ENCODE measurements at regions not wholly inside any gene's neighbourhood (a gene's known extent, or its start where the extent isn't known, plus 50 kb on each side); places are given as distances from the start of the nearest gene placed in this dataset.

DNA sequence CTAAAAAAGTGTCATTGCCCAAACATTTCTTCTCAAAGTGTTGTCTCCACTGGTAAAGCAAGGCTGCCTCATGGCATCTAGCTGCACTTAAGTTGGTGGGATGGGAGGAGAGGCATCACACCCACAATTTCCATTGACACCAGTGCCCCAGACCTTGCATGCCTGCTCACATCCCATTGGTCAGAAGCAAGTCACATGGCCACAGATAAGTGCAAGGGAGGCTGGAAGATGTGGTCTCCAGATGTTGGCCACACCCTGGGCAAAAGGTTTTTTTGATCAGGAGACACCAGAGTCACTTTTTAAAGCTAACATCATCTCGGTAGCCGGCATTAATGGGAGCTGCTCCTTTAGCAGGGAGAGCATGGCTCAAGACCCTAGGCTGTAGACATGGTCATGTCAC is 157.1 kb upstream of the CST7 start:
- no peaks in the 10 kb centered on the region for H3K27me3 ChIP-seq
- H3K4me3 ChIP-seq, result no peak overlapping the region
- TF ChIP-seq, protein P1, sequence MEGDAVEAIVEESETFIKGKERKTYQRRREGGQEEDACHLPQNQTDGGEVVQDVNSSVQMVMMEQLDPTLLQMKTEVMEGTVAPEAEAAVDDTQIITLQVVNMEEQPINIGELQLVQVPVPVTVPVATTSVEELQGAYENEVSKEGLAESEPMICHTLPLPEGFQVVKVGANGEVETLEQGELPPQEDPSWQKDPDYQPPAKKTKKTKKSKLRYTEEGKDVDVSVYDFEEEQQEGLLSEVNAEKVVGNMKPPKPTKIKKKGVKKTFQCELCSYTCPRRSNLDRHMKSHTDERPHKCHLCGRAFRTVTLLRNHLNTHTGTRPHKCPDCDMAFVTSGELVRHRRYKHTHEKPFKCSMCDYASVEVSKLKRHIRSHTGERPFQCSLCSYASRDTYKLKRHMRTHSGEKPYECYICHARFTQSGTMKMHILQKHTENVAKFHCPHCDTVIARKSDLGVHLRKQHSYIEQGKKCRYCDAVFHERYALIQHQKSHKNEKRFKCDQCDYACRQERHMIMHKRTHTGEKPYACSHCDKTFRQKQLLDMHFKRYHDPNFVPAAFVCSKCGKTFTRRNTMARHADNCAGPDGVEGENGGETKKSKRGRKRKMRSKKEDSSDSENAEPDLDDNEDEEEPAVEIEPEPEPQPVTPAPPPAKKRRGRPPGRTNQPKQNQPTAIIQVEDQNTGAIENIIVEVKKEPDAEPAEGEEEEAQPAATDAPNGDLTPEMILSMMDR (IDR thresholded peaks at IDR 0.05), result no peak
- H3K27ac ChIP-seq, result no peak overlapping the region
- H3K9me3 ChIP-seq, result no peaks in the 10 kb centered on the region
- no peak for DNase-seq (ENCODE audit: low spot score)
- H3K4me1 ChIP-seq, result no peaks in the 10 kb centered on the region
- H3K36me3 ChIP-seq, result no peaks in the 10 kb centered on the region

DNA sequence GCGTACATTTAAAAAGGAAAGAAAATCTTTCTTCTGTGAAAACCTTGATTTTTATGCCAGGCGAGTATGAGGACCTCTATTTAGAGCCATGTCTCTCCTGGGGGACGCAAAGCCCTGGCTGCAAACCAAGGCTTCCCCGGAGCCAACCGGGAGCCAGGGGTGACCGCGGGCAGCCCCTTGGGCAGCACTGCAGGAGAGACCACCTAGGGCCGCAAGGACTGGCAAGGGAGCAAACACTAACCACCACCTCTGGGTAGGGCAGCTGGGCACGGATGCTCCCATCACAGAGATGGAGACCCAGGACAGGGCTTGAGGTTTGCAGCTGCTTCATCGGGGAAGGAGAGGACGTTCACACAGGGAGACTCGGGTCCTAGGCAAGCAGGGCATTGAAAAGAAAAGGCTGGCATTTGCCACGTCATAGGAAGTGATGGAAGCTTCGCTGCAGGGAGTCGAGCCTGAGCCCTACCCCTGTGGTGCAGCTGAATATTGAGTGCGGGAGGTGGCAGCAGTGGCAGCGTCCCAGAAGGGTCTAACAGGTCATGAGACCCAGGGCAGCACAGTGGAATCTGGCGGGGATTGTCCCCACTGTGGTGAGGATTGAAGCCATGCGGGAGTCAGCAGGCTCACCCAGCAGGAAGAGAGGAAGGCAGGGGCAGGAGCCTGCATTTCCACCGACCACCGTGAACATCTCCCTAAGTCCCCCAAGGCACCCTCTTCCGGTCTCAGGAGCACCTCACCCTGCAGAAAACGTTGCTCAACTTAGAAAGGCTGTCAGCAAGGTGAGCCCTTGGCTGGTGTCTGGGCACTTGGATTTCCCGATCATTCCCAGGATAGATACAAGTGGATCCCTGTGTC is 156.2 kb upstream of the CST7 start:
- Histone ChIP-seq H3K36me3 (no peaks in the 10 kb centered on the region), H3K4me3 (no peak overlapping the region), H3K27ac (no peak overlapping the region), H3K9me3 (no peaks in the 10 kb centered on the region), H3K4me1 (no peaks in the 10 kb centered on the region), H3K27me3 (no peaks in the 10 kb centered on the region)
- DNase-seq (ENCODE audit: low spot score), result no peak
- TF ChIP-seq, protein P1 (IDR thresholded peaks at IDR 0.05), result no peak

DNA sequence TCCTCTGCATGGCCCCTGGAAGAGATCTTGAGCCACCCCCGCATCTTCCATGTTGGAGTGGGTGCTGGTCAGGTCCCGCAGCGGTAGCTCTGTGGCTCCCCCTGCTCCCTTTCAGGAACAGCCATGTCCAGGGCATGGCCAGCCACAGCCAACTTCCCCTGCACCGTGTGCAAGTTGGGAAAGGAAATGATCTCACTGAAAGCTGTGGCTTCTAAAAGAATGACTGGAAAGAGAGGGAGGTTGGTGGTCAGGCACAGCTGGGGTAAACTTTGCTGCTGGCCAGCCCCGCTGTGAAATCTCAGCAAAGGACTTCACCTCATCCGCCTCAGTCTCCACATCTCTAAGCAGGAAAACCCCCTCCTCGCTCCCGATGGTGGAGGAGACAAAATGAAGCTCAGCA is 153.6 kb upstream of the CST7 start:
- H3K27me3 ChIP-seq, result no peaks in the 10 kb centered on the region
- TF ChIP-seq, protein P1 (IDR thresholded peaks at IDR 0.05), result no peak

DNA sequence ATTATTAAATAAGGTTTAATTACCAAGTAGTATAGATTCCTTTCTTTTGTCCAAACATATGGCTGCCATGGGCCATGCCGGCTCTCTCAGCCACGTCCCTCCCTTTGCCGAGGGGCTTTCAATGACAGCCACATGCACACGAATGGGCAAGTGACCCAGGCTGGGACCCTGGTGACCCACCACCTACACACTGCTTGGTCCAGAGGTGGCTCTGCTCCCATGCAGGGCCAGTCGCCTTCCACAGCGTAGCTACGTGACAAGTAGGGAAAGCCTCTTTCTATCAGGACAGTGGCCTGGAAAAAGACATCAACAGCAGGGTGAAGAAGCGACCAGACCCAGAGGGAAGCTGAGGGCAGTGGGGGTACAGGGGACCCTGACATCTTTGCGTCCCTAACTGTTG is 152.8 kb upstream of the CST7 start:
- Histone ChIP-seq H3K9me3 (no peaks in the 10 kb centered on the region), H3K4me1 (no peaks in the 10 kb centered on the region), H3K27me3 (no peaks in the 10 kb centered on the region), H3K27ac (no peak overlapping the region), H3K4me3 (no peak overlapping the region), H3K36me3 (no peaks in the 10 kb centered on the region)
- DNase-seq (ENCODE audit: low spot score), result no peak
- TF ChIP-seq, protein P1 (IDR thresholded peaks at IDR 0.05), result no peak

More for the DNA sequence above, 153.6 kb upstream of the CST7 start:
- Histone ChIP-seq H3K4me3 (no peak overlapping the region), H3K4me1 (no peaks in the 10 kb centered on the region), H3K36me3 (no peaks in the 10 kb centered on the region), H3K27ac (no peak overlapping the region), H3K9me3 (no peaks in the 10 kb centered on the region)
- DNase-seq (ENCODE audit: low spot score), result no peak

DNA sequence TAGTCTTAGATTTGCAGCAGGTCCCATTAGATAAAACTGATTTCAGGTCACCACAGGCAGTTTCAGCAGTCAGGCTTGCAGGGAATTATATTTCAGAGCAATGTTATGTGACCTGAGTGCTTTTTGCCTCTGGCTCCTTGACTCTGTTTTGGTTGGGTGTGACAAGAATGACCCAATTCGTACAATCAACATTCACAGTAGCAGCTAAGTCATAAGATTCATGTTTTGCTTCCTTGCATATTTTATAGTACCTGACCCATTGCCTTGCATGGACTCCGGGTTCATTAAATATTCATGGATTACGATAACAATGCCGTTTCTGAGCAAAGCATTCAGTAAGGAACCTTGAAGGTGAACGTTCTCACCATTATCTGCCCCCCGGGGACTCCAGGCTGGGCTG is 152.0 kb upstream of the CST7 start:
- TF ChIP-seq, protein P1 (IDR thresholded peaks at IDR 0.05), result no peak
- Histone ChIP-seq H3K36me3 (no peaks in the 10 kb centered on the region), H3K27me3 (no peaks in the 10 kb centered on the region), H3K27ac (no peak overlapping the region), H3K4me1 (no peaks in the 10 kb centered on the region), H3K9me3 (no peaks in the 10 kb centered on the region), H3K4me3 (no peak overlapping the region)
- DNase-seq (ENCODE audit: low spot score), result no peak

All from right atrium auricular region (tissue), 2 donors.